Muscle of back (tissue), 3 donors: ENCODE measurements at regions not wholly inside any gene's neighbourhood (a gene's known extent, or its start where the extent isn't known, plus 50 kb on each side); places are given as distances from the start of the nearest gene placed in this dataset.
"Not testable (repeated sequence)": the region's sequence is repeated elsewhere in the genome, so short reads cannot be mapped to it uniquely, and the experiment has no call there.

ENCODE experiments used
- DNase-seq, 3 donors: peaks; one replicate each; pipeline versions ENCODE4 v3.0.0 to v3.0.0-alpha.2; 2013

DNA sequence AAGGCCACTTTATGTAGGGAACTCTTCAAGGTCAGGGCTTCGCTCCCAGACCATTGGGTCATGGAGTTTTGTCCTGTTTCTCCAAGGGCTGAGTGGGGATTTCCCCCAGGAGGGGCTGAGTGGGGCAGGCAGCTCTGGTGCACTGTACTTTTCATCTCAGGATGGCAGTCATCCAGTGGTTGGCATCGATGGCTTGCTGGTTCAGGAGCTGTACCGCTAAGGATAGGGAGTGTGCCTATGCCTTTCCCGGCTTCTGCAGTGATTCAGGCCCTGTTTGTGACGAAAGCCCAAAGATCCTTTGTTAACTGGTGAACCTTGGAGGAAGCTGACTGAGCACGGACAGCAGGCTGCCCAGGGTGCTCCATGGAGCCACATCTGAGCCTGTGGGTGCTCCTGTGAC, 100.1 kb upstream of the GADD45A start:
- no peak for DNase-seq

DNA sequence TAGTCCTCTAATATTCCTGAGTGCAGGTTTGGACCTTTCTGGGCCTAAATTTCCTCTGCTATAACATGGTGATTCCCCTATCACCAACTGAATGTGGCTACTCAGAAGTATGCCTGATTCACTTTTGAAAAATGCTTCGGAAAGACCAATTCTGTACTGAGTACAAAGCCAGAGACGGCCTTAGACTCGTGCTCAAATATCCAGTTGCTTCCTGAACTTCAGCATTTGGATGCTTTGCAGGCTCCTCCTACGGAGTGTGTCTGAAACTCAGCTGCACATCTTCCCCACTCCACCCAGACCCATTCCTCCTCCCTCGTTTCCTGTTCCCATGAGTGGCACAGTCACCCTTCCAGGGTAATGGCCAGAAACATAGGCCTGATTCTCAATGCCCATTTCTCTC, 98.4 kb upstream of the GADD45A start:
- peak in 1 of 3 donors; percentile 37 for DNase-seq

DNA sequence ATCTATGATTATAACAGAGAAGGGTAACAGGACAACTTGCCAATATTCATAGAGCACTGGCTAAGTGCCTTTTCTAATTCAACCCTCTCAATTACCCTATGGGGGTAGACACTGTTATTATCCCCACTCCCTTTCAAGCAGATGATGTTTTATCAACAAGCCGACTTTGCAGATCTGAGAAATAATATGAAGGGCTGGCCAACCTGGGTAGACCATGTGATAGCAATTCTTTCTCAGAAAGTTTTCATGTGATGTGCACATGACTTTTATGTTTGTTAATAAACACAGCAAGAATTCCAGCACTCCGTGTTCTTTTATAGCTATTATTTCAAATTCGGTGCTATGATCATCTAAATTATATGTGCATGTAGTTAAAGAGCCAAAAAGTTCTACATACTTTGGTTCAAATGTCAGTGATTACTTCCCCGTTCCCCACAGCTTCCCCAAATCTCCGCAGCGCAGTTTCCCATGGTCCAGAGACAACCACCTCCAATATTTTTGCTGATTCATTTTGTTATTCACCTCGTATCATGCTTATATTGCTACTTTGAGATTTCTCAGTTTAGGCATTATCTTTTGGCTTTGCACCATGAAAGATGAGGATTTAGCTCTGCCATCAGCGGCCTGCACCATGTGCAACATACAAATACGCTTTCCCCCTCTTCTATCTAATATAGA, 96.7 kb upstream of the GADD45A start:
- peak in 1 of 3 donors; percentile 28 for DNase-seq

DNA sequence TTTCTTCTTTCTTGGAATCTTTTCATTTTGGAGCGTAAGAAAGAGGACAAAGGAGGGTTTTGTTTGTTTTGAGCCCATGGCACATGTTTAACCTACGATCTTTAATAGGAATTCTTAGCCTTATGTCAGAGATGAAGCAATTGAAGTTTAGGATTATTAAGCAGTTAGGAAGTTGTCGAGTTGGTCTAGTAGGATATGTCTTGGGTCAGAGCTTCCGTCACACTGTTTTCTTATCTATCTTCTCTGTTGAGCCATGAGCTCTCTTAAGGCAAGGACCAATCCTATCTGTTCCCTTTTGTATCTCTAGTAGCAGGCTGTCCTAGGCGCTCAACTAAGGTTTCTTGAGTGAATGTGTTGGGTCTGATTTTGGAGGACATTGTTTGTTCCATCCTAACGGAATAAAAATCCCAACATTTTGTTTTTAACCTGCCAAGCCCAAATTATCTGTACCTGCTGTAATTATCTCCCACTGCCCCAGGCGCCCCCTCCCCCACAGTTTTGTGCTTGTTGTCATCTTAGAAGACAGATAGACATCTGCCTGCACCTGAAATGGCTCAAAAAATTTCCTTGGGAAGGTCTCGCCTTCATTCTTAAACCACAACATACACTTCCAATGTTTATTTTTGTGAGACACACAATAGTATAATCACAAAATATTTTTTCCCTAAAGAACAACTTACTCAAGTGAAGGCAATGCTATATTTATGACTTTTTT, 95.3 kb upstream of the GADD45A start:
- DNase-seq = no peak

DNA sequence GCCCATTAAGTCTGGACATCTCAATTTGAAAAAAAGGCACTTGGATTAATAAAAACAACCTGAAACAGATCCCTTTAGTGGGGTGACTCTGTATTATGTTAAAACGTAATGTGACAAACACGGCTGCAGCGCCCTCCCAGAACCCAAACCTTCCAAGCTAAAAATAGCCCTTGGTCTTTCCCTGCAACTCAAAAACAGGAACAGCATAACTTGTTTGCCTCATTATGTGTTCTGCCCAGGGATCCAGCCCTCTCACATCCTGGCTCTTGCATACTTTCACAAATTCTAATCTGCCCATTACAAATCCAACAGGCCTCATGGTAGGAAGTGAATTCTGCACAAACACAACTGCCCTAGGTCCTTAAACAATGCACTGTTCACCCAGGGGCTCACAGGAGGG, 94.7 kb upstream of the GADD45A start:
- peak in 1 of 3 donors; percentile 23 for DNase-seq

DNA sequence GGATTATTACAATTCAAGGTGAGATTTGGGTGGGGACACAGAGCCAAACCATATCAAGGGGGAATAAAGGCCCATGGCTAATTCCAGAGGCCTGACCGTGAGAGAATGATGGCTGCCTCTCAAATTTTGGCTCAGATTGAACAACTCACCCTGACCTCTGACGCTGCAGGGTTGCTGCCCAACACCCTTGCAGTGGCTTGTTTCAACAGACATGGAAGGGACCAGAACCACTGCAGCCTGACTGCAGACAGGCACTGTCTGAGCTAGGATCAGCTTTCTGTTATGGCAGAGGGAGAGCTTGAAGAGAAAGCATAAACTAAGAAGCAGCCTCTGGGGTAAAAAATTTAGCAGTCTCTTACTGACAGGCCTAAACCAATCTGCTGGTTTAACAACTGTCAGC, 90.2 kb upstream of the GADD45A start:
- no peak for DNase-seq

DNA sequence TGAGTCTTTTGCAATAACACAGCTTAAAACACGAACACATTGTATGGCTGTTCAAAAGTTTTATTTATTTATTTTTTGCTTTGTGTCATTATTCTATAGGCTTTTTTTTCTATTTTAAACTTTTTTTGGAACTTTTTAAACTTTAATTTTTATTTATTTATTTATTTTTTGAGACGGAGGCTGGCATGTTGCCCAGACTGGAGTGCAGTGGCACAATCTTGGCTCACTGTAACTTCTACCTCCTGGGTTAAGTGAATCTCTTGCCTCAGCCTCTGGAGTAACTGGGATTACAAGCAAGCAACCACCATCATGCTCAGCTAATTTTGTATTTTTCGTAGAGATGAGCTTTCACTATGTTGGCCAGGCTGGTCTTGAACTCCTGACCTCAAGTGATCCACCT, 88.3 kb upstream of the GADD45A start:
- no peak for DNase-seq

DNA sequence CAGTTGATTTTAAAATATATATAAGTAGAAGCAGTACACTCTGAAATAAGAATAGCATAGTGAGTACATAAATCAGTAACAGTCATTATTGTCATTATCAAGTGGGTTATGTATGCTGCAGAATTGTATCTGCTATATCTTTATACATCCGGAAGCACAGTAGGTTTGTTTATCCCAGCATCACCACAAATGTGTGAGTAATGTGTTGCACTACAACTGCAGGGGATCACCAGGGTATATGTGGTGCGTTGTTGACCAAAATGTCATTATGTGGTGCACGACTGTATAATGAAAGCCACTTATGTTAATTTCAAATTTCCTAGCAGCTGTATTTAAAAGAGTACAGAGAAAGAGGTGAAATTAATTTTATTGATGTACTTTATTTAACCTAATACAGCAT, 87.7 kb upstream of the GADD45A start:
- no peak for DNase-seq

DNA sequence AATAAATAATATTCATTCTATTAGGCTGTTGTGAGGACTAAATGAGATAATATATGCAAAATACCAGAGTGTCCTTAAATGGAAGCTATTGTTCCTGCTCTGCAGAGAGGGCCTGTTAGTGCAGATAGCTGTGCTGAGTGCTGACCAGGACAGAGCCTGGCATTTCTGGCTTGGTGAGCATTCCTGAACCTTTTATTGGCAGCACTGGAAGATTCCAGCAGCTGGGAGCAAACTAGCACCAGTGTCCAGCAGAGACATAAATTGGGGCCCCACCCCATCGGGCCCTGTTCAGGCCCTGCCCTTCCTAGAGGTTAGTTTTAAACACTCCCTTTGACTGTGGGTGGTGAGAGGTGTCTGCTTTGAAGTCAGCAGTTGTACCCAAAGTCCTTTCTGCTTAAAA, 85.9 kb upstream of the GADD45A start:
- DNase-seq = no peak

DNA sequence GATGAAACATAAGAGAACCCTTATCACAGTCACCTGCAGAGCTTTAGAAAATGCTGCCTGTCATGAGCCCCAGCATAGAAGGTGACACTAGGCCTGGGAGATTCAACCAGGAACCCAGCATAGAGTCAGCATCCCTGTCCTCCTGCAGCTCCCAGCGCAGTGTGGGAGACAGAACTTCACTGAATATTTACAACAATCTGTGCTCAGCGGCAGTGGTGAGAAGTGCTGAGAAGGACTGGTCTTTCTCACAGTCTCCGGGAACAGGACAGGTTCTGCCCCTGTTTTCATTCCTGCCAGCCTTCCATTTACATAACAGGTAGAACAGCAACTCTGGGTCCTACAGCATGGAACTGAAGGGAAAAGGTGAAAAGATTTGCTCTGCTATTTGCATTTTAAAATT, 83.5 kb upstream of the GADD45A start:
- DNase-seq = no peak

DNA sequence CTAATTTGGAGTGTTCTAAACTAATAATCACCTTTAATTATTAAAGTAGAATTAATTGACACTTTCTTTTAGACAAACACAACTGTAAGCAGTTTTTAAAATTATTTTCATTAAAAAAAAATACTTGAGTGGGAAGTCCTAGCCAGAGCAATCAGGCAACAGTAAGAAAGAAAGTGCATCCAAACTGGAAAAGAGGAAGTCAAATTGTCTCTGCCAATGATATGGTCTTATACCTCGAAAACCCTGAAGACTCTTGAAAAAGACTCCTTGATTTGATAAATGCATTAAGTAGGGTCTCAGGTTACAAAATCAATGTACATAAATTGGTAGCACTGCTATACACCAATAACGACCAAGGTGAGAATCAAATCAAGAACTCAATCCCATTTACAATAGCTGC, 83.0 kb upstream of the GADD45A start:
- no peak for DNase-seq

DNA sequence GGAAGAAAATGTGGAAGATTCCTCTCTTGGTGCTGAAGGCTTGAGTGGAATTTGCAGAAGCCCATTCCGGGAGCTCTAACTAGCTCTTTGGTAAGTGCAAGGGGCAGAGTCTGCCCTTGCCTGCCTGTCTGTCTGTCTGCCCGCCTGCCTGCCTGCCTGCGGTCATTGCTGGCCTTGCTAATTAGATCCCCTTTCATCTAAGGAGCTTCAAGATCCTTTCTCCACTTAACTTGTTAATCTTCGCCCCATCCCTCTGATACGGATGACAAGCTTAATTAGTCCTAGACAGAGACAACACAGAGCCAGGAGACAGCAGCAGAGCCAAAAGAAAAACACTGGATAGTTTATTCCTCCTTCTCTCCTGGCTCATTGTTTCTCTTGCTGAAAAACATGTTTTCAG, 80.2 kb upstream of the GADD45A start:
- DNase-seq = no peak

DNA sequence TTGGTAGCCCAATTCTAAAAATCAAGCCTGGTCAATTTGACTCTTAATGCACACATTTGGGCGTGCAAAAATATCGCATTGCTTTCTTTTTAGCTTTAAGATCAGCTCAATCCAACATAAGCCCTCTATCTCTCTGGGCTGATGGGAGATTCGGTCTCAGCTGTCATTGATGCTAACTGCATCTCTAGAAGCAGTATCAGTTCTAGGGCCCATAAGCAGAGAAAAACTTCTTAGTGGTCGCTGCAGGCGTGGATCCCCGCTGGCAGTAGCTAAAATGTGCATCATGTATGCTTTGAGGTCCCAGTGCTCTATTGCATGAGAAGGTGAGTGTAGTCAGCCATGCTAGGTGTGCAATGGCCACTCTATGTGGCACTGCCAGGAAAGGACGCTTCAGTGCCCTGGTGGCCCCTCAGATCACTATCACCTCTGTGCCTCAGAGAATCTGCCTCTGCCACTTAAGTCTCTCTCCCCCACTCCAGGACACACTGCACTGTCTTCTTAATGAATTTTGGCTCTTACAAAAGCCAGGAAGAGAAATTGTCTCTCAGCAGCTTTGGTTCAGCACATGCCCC, 79.7 kb upstream of the GADD45A start:
- no peak for DNase-seq

DNA sequence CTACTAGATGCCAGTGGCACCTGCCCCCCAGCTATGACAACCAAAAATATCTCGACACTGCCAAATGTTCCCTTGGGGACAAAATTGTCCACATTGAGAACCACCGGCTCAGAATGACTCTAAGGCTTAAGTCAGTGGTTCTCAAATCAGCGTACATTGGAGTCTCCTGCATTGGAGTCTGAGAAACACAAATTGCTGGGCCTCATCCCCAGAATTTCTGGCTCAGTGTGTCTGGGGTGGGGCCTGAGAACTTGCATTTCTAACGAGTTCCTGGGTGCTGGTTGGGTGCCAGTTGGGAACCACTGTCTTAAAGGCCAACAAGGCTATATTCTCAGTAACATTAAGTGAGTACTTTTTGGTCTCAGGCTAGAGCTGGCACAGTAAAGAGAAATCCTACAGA, 77.7 kb upstream of the GADD45A start:
- no peak for DNase-seq

DNA sequence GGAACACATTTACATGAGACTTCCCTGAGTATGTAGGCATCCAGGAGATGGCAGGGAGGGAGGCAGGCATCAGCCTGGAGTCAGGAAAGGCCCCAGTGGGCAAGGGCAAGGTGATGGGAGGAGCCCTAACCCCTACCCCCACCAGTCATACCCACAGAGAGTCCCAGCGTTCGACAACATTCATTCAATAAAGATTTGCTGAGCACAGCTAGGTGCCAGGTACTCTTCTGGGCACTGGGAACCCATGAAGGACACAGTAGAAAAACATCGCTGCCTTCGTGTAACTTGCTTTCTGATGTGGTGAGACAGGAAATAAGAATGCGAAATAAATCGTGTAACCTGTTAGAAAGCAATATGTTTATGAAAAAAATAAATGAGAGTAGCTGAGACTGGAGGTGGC, 77.3 kb upstream of the GADD45A start:
- DNase-seq = no peak

DNA sequence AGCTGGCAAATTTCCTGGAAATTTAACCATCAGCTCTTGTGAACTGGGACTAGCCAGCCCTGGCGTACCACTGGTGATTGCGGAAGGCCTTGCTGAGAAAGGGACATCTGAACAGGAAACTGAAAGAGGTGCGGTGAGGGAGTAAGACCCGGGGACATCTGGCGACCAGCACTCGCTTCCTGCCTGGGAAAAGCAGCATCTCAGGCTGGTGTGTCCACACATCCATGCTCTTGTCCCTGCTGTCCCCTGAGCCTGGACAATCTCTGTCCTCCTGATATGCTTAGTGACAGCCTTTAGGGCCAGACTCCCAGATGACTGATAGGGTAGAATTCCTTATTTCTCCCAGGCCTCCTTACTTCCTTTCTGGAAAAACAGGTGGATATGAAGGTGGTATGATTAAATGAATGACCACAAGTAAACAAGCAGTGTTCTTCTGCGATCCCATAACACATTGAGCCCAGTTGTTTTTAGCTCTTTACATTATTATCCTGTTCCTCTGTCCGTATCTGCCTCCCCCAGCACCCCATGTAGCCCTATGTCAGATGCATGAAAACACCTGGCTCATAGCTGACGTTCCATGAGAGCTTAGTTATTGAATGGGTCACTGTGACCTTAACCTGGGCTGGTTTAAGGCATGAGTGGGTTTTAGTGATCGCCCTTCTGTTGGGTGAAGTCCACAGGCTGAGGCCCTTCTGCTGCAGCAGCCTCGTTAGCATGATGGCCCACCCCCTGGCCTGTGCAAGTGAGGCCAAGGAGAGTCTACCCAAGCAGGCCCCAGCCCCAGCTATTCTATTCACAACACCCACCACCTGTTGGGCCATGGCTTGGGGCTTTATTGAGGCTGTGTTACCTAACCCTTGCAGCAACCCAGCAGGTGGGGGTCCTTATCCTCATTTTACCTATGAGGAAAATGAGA, 76.1 kb upstream of the GADD45A start:
- DNase-seq = no peak

DNA sequence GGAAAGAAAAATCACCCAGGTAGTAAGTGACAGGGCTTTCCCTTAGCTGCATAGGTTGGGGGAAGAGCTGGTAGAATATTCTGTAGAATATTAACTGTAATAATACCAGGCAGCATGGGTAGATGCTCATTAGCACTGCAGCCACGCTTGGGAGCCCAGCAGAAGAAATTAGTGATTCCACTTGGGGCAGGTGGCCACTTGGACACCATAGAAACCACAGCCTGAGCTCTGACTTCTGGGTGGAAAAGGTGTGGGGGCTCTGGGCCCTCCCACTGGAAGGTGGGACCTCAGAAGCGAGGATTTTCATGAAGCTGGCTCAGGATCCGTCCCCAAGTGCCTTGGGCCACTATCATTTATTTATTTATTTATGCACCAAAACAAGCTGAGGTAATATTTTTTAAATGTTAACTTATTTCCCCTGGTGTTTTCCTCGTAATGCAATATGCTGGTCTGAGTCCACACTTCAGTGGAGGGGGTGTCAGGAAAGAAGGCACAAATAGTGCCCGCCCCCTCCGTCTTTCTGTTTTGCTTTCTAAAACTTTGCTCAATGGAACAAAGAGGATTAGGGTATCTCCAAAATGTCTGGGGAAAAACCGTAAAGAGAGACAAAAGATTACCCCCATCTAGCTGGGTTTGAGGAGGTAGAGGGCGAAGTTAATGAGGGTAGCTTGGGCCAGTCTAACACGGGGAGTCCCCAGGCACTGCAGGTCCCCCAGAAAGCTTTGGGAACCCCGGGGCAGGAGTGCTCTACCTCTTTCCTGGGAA, 75.2 kb upstream of the GADD45A start:
- DNase-seq = no peak

DNA sequence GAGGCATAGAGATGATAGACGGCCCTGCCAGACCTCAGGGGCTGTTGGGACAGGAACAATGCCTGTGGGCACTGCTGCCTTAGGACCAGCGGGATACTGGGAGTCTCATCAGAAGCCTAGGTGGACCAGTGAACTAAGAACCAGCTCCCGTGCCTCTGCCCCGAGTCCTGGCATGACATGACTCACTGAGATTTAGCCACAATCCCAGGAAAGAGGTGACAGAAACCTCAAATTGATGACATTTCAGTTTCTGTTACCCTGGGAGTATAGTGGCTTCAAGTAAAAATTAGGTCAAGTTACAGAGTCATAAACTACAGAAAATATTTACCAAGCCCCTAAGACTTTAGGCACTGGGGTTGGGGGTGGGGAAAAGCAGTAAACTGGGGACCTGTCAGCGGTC, 74.6 kb upstream of the GADD45A start:
- no peak for DNase-seq

DNA sequence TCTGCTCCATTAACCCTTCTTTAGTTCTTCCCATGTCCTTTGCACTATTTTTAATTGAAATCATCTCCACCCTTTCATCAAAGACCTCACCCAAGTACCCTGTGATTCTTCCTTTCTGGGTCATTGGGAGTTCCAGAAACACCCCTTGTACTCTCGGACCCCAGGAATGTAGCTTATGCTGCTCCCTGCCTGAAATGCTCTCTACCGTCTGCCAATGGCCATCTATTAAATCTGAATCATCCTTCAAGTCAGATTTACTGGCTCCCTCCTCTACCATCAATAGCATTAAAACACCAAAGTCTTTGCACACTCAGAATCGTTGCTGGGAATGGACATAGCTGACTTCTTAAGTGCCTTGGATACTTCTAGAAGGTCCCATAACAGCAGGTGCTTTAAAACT, 73.2 kb upstream of the GADD45A start:
- no peak for DNase-seq

DNA sequence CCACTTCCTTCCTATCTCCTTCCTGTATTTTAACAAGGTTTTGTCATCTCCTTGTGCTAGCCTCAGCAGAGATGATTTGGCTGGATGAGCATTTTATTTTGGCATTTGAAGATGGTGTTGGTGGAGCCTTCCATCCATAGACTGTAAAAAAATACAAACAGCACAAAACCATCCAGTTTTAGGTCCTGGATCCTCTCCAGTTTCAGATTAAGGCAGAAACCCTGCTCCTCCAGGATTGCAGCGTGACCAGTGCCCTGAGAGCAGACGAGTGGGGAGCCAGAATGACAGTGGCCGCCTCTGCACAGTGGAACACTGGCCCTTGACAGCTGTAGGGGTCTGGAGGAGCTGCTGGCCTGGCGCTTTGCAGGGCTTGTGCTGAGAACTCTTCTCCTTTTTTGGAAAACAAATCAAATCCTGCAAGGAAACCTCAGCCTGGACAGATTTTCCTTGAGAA, 72.2 kb upstream of the GADD45A start:
- peak in 2 of 3 donors; percentile 22 to 58 for DNase-seq

DNA sequence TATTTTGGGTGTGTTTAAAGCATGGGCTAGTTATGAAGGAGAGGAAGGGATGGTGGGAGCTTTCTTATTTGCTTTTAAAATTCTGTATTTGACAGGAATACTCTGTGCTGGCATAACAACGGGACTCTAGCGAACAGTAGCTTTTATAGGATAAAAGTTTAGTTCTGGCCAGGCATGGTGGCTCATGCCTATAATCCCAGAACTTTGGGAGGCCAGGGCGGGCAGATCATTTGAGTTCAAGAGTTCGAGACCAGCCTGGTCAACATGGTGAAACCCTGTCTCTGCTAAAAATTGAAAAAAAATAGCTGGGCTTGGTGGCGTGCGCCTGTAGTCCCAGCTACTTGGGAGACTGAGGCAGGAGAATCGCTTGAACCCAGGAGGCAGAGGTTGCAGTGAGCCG, 71.5 kb upstream of the GADD45A start:
- not testable (repeated sequence) for DNase-seq
